Nephron (organoid): ENCODE measurements at regions not wholly inside any gene's neighbourhood (a gene's known extent, or its start where the extent isn't known, plus 50 kb on each side); places are given as distances from the start of the nearest gene placed in this dataset.
"Not testable (repeated sequence)": the region's sequence is repeated elsewhere in the genome, so short reads cannot be mapped to it uniquely, and the experiment has no call there.

Experiments
- H3K27ac Mint-ChIP-seq, 3 experiments: 2 replicates each; pipeline ENCODE4 v1.8.0; 2020; ENCODE audit warnings: mixed read lengths in 3 of 3, mild to moderate bottlenecking in 2 of 3, moderate library complexity in 1 of 3
- H3K27me3 Mint-ChIP-seq: 2 replicates; pipeline ENCODE4 v1.8.0; 2021; ENCODE audit warnings: low read depth, mild to moderate bottlenecking, moderate library complexity, mixed read lengths
- H3K36me3 Mint-ChIP-seq: 2 replicates; pipeline ENCODE4 v1.8.0; 2020; ENCODE audit warnings: low read depth, mixed read lengths
- H3K4me1 Mint-ChIP-seq: 2 replicates; pipeline ENCODE4 v1.8.0; 2020; ENCODE audit warnings: mixed read lengths
- H3K4me3 Mint-ChIP-seq, 3 experiments: 2 replicates each; pipeline ENCODE4 v1.8.0; 2020; ENCODE audit warnings: mild to moderate bottlenecking in 3 of 3, mixed read lengths in 3 of 3, moderate library complexity in 2 of 3
- H3K9me3 Mint-ChIP-seq: 2 replicates; pipeline ENCODE4 v1.8.0; 2020; ENCODE audit warnings: mixed read lengths
- TF ChIP-seq, protein P1 (sequence below), 3 experiments: fragments of 200-600 bp; sonication (generic); IDR thresholded peaks; one replicate each; pipeline ENCODE4 v1.5.0; 2021; ENCODE audit warnings: antibody characterized with exemption in 3 of 3; ENCODE audit not compliant: unreplicated experiment in 3 of 3

DNA sequence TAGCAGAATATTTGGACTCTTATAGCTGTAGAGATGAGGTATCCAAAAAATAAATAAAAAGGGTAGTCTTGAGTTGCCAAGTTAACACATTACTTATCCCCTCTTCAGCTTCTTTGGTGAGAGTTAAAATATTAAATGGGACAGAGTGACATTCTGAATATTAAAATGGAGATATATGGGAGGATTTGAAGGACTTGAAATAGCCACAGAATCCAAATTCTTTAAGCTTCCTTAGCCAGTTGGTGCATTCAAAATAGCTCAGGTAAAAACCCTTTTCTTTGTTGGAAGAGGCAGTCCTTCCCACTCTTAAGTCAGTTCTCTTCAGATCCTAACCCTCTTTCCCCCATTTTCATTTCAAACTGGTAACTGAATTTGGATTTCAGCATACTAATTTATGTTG, 130.1 kb upstream of the KLF12 start:
- Mint-ChIP-seq H3K4me3 (no peak overlapping the region), H3K27me3 (no peaks in the 10 kb centered on the region), H3K36me3 (no peaks in the 10 kb centered on the region), H3K4me1 (no peaks in the 10 kb centered on the region), H3K9me3 (peaks cover 31% of the 10 kb centered on the region), H3K27ac (no peak overlapping the region)
- TF ChIP-seq, protein P1, sequence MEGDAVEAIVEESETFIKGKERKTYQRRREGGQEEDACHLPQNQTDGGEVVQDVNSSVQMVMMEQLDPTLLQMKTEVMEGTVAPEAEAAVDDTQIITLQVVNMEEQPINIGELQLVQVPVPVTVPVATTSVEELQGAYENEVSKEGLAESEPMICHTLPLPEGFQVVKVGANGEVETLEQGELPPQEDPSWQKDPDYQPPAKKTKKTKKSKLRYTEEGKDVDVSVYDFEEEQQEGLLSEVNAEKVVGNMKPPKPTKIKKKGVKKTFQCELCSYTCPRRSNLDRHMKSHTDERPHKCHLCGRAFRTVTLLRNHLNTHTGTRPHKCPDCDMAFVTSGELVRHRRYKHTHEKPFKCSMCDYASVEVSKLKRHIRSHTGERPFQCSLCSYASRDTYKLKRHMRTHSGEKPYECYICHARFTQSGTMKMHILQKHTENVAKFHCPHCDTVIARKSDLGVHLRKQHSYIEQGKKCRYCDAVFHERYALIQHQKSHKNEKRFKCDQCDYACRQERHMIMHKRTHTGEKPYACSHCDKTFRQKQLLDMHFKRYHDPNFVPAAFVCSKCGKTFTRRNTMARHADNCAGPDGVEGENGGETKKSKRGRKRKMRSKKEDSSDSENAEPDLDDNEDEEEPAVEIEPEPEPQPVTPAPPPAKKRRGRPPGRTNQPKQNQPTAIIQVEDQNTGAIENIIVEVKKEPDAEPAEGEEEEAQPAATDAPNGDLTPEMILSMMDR (IDR thresholded peaks at IDR 0.05; ENCODE audit: unreplicated experiment in 3 of 3): no peak

DNA sequence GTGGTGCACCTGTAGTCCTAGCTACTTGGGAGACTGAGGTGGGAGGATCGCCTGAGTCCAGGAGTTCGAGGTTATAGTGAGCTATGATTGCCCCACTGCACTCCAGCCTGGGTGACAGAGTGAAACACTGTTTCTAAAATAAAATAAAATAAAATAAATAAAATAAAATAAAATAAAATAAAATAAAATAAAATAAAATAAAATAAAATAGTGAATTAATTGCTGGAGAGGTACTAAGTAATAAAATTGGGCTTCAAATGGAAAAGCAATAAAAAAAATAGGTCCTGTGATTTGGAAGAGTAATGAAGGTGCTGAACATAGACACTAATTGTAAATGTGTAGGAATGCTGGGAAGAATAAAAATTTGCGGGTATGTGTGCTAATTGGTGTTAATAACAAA, 126.2 kb upstream of the KLF12 start:
- not testable (repeated sequence) for H3K27ac Mint-ChIP-seq, H3K4me3 Mint-ChIP-seq, H3K27me3 Mint-ChIP-seq, H3K4me1 Mint-ChIP-seq, H3K36me3 Mint-ChIP-seq
- peaks cover 13% of the 10 kb centered on the region for H3K9me3 Mint-ChIP-seq

DNA sequence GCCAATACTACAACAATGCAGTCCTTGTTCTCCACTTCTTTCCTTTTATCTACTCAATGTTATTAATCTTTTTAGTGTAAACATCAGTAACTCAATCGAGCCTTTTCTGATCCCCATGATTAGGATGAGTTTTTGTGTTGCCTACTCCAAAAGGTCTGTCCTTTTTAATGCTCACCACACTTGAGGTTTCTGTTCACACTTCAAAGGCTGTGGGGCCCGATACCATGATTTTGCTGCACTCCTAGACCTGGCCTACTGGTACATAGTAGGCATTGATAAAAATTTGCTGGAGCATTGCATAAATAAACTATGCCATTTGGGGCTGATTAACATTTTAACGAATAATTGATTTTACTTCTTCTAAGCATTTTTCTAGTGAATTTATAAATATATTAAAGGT, 125.4 kb upstream of the KLF12 start:
- peaks cover 10% of the 10 kb centered on the region for H3K9me3 Mint-ChIP-seq
- no peaks in the 10 kb centered on the region for H3K36me3 Mint-ChIP-seq
- TF ChIP-seq, protein P1 (IDR thresholded peaks at IDR 0.05; ENCODE audit: unreplicated experiment in 3 of 3): no peak
- H3K27ac Mint-ChIP-seq: no peak overlapping the region
- no peak overlapping the region for H3K4me3 Mint-ChIP-seq
- no peaks in the 10 kb centered on the region for H3K27me3 Mint-ChIP-seq
- H3K4me1 Mint-ChIP-seq: peaks cover 4% of the 10 kb centered on the region

DNA sequence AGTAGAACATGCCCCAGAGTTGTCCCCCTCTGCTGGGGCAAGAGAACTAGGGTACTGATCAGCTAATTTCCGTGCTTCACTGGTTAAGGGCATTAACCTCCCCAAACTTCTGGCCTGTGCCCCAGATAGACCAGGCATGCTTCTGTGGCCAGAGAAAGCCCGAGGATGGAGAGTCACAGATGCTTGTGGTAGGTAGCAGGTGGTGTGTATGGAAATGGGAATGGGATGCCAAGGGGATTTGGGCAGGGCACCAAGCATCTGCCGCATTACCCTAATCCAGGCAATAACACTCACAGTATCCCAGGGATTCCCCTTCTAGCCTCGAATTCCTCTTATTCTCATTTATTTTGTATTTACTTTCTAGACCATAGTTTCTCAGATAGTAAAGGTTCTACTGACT, 124.8 kb upstream of the KLF12 start:
- Mint-ChIP-seq H3K27ac (no peak overlapping the region), H3K9me3 (peaks cover 6% of the 10 kb centered on the region), H3K36me3 (no peaks in the 10 kb centered on the region), H3K4me1 (peaks cover 4% of the 10 kb centered on the region), H3K4me3 (no peak overlapping the region), H3K27me3 (no peaks in the 10 kb centered on the region)
- TF ChIP-seq, protein P1 (IDR thresholded peaks at IDR 0.05; ENCODE audit: unreplicated experiment in 3 of 3): no peak

DNA sequence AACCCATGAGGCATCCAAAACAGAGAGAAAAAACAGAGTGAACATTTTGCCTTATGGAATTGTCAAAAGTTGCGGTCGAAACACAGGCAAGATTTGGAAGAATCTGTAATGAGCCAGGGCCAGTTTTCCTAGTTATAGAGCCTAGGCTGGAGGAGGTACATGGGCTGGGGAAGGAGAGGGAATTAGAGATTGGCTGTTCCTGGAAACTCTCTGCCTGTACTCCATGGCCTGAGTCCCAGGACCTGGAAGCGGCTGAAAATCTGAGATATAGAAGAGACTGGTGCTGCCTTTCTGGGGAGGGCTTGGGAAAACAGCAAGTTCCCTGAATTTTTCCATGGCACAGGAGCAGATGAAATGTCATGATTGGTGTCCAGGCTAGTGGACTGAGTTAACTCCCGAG, 122.8 kb upstream of the KLF12 start:
- H3K9me3 Mint-ChIP-seq: no peaks in the 10 kb centered on the region
- no peaks in the 10 kb centered on the region for H3K27me3 Mint-ChIP-seq
- H3K27ac Mint-ChIP-seq: no peak overlapping the region
- peaks cover 4% of the 10 kb centered on the region for H3K4me1 Mint-ChIP-seq
- TF ChIP-seq, protein P1 (IDR thresholded peaks at IDR 0.05; ENCODE audit: unreplicated experiment in 3 of 3): no peak
- no peak overlapping the region for H3K4me3 Mint-ChIP-seq
- H3K36me3 Mint-ChIP-seq: no peaks in the 10 kb centered on the region

DNA sequence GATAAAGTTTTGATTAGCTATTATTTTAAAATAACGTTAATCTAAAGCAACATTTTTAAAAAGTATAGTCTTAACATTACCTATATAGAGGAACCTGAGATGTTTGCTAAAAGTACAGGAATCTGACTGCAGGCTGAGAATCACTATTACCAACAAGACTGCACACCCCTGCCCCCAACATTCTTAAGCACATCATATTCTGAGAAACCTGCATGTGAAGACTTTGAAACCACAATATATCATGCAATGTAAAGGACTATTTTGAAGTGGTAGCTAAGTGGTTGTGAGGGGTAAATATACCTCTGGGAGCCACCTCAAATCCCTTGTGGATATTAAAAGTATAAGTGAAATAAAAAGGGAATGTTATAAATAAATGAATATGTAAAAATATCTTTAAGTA, 119.0 kb upstream of the KLF12 start:
- H3K4me1 Mint-ChIP-seq: peaks cover 4% of the 10 kb centered on the region

More for the DNA sequence above, 119.0 kb upstream of the KLF12 start:
- TF ChIP-seq, protein P1 (IDR thresholded peaks at IDR 0.05; ENCODE audit: unreplicated experiment in 3 of 3): no peak
- Mint-ChIP-seq H3K27me3 (no peaks in the 10 kb centered on the region), H3K9me3 (peaks cover 1% of the 10 kb centered on the region), H3K4me3 (no peak overlapping the region), H3K27ac (no peak overlapping the region), H3K36me3 (no peaks in the 10 kb centered on the region)
